GM19043 (cell line): ENCODE measurements at regions not wholly inside any gene's neighbourhood (a gene's known extent, or its start where the extent isn't known, plus 50 kb on each side); places are given as distances from the start of the nearest gene placed in this dataset.

ENCODE experiments used
- ATAC-seq: cut with Tn5 transposase; IDR thresholded peaks from one replicate; pipeline ENCODE4 v1.9.1; 2021; ENCODE audit warnings: low read depth; ENCODE audit not compliant: unreplicated experiment

DNA sequence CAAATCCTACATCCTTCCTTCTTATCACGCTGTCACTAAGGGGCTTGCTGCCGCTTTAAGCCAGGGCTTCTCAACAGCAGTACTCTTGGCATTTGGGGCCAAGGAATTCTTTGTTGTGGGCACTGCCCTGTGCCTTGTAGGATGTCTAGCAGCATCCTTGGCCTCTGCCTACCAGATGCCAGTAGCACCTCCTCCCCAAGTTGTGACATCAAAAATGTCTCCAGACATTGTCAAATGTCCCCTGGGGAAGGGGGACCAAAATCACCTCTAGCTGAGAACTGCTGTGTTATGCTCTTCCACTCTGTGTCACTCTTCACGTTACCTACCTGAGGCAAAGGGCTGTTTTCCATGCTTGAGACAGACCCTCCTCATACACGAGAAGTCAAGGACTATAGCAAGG lies 400.3 kb upstream of the POU3F1 start:
- no peak for ATAC-seq

DNA sequence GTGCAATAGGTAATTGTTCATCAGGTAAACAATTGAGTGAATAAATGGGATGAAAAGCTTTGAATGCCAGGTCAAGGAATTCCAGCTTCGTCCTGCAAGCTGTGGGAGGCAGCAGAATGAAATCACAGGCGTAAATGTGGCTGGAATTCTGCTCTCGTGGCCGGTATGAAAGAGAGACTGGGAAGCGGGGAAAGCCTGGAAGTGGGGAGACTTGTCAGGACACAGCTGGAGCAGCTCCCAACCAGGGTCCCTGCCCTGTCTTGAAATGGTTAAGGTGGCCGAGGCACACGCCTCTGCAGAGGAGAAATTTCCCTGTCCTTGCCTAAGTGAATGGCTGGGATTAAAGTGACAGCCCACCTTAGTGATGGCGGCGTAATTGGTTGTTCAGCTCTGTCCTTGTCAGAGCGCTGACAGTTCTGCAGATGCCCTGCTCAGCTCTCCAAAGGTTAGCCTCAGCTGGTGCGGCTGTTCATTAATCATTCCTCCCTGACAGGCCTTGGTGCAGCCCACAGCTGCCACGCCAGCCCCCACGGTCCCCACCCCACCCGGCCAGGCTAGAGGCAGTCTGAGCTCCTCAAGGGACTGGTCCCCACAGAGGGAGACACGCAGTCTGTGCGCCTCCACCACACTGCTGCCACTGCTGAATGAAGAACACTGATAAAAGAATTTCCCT lies 398.3 kb upstream of the POU3F1 start:
- no peak for ATAC-seq

DNA sequence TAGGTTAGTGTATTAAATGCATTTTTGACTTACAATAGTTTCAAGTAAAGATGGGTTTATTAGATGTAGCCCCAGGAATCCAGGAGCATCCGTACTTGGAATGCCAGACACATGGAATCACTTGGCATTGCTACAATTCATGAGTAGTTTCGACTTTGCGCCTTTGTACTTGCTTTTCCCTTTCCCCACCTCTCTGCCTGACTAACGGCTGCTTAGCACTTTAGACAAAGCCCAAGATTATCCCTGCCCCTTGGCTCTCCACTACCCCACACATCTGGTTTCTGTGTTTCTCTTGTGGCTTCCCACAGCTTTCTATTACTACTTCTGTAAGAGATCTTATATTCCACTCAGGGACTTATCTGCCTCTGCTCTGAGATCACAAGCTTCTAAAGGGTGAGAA lies 397.7 kb upstream of the POU3F1 start:
- no peak for ATAC-seq

DNA sequence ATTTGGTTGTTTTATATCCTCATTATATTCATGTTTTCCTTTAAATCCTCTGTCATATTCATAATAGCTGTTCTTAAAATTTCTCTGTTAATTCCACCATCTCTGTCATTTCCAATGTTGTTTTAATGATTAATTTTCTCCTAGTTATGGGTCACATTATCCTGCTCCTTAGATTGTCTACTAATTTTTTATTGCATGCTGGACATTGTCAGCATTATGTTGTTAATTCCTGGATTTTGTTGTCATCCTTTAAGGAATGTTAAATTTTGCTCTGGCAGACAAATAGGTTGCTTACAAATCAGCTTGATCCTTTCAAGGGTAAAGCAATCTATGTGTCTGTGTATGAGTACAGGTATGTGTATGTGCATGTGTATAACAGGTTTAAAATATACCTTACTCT lies 393.8 kb upstream of the POU3F1 start:
- ATAC-seq = no peak

DNA sequence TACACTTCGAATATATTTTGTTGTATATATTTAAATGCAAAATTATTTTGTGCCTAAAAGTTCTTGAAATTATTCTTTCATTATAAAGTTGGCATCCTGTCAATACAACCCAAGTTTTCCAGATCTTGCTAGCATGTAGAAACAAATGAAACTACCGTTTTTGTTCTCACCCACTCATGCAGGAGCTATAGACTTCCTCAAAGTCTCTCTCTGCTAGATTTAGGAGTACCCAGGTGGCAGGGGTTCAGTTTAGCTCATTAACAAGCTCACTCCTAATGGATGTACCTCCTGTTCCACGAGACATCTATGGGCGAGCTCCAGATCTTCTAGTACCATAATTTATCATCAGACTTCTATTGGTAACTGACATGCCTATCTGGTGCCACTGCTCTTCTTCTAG lies 390.2 kb upstream of the POU3F1 start:
- no peak for ATAC-seq

DNA sequence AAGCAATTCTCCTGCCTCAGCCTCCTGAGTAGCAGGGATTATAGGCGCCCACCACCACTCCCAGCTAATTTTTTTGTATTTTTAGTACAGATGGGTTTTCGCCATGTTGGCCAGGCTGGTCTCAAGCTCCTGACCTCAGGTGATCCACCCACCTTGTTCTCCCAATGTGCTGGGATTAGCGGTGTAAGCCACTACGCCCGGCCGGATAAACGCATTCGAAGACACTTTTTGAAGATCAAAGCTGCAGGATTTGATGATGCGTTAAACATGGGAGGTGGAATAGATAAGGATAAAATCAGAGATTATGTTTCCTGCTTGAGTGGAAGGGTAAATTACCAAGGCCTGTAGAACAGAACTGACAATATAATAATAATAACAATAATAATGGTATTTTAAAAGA lies 389.4 kb upstream of the POU3F1 start:
- no peak for ATAC-seq

DNA sequence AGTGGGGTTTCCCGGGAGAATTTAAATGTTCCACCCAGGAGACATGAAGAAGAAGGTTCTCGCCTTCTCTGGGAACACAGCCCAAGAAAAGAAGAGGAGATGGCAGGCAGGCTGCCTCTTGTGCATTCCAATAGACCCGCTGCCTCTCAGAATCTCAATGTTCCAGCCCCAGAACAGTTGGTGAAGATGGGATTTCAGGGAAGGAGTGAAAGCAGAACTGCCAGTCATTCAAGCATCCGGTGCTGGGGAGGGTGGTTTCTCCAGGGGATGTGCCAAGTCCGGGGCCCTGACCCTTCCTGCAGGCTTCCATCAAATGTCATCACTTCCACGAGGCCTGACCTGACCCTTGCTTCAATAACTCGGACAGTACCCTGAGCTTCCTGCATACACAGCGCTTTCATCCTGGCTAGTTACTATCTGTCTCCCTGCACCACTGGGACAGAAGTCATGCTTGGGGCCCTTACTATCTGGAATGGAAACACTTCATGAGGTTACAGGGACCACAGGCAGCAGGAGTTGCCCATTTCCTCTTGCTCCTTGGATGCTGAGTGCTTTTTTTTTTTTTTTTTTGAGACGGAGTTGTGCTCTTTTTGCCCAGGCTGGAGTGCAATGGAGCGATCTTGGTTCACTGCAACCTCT lies 386.6 kb upstream of the POU3F1 start:
- ATAC-seq = no peak

DNA sequence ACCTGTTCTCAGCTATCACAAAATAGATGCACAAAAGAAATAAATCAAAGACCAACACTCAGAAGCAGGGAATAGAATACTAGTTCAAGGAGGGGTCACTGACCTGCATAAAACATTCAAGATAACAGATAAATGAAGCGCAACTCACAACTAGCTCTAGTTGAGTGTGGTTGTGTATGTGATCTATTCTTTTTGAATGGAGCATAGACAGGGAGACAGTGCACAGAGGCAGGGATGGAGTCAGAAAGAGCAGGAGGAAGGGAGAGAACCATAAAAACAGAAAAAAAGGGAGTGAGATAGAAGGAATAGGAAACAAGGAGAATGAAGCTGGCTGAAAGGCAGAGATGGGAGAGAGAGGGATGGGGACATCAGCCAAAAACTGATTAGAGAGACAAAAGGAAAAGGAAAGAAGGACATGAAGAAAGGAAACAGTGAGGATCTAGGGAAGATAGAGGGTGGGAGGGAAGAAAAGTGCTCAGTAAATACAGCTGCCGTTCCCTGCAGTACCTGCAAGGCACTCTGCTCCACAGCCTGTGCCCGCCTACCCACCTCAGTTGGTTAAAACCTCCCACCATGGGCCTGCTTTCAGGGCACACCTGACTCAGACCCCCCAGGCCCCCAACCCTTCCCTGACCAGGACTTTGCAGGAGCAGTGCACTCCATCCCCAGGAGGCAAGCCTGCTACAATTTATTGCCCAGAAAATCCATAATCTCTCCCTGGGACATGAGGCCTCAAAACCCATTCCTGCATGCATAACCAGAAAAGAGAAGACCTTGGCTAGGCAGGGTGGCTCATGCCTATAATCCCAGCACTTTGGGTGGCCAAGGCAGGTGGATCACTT lies 385.2 kb upstream of the POU3F1 start:
- ATAC-seq = no peak

DNA sequence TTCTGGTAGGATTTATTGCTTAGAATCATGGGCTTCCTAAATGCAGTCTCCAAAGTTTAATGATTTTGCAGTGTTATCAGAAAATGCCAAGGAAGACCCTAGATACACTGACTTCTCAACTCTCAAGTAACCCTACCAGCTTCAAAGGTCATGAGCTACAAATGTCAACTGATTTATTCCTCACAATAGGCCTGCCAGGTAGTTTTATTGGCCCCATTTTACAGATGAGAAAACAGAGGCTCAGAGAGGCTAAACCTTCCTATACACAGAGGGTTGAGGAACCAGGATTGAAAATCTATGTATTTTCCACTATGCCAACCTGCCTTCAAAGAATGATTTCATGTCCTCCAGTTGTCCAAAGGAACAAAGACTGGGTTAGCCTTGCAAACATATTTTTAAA lies 384.4 kb upstream of the POU3F1 start:
- no peak for ATAC-seq

DNA sequence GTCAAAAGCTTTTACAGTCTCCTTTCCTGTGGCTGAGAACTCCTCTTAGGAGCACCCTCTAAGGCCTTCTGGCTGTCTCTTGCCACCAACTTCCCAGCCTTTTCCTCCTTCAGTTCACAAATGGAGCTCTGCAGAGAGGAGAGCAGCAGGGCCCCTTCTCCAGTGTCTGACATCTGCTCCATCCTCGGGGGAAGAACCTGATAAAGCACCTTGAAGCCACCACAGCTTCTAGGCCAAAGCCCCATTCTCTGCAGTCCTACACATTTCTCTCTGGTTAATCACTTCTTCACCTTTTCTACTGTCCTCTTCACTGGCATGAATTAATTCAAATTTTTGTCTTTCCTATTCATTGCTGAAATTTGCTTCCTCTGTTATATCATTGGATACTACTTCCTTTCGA lies 378.1 kb upstream of the POU3F1 start:
- ATAC-seq = no peak

DNA sequence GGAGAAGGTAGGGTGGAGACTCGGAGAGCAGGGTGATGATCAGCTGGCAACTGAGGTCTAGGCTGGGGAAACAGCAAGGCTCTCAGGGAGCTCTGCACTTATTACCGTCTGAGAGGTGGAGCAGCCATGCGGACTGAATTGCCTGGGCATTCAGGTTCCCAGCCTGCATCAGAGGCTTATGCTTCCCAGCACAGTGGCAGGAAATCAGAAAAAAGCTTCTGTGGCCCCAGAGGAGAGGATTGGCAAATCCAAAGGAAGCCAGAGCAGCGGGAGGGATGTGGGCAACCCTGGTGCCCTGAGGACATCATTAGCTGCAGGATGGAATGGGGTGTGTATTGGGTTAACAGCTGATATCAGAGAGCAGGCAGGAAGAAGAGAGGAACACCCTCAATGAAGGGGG lies 374.1 kb upstream of the POU3F1 start:
- no peak for ATAC-seq

DNA sequence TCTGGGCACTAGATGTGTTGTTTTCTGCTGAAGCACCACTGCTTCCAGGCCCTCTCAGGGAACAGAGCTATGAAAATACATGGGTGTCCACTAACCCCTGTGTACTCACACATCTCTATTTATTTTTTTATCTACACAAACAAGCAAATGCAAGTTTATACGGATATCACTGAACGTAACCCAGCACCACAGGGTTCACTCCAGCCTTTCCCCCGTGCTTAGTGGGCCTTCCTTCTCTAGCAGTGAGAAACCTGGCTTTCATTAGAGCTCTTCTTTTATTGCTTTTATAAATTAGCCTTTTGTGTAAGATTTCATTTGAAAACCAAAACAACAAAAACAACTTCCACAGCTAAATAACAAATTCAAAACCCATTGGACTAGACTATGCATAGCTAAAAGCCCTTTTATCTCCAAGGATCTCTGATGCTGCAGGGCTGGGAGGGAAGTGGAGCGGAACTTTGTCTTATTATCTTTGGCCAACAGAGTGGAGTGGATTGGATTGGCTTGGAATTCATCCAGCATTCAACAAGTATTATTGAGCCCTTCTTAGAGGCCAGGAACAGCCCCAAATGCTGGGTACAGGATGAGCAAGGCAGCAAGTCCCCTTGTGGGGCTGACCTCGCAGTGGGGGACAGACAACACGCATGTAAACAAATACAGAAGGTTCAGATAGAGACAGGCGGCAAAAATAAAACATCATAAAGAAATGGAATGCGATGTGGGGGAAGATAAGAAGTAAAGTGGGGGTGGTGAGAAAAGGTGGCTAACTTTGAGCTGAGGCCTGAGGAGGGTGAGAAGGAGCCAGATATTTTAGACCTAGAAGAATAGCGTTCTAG lies 371.8 kb upstream of the POU3F1 start:
- ATAC-seq = no peak

DNA sequence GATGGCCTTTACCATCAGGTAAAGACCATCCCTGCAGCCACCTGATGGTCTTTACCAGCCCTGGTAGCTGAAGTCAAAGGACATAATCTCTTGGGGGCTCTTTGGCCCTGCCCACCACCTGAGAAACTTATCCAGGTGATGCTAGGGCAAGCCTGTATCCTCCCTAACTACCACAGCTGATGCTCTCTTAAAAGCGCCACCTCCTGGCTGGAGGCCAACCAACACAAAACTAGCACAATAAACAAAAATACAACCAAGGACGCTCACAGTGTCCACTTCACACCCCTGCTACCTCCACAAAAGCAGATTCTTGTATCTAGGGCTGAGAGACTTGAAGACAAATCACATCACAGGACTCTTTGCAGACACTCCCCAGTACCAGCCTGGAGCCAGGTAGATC lies 357.1 kb upstream of the POU3F1 start:
- ATAC-seq = no peak

DNA sequence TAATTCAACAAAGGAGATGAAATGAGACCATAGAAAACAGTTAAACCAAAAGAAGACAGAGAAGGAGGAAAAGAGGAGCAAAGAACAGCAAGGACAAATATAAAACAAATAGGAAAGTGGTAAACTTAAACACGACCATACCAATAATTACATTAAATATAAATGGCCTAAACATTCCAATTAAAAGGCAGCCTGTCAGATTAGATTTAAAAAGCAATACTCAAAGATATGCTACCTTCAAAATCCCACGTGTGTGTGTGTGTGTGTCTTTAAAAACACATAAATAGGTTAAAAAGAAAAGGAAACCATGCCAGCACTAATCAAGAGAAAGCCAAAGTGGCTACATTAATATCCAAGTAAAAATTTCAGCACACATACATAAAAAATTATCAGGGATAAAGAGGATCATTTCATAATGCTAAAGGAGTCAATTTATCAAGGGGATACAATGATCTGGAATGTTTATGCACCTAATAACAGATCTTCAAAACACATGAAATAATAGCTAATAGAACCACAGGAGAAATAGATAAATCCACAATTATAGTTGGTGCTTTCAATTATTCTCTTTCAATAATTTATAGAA lies 355.7 kb upstream of the POU3F1 start:
- ATAC-seq = no peak

DNA sequence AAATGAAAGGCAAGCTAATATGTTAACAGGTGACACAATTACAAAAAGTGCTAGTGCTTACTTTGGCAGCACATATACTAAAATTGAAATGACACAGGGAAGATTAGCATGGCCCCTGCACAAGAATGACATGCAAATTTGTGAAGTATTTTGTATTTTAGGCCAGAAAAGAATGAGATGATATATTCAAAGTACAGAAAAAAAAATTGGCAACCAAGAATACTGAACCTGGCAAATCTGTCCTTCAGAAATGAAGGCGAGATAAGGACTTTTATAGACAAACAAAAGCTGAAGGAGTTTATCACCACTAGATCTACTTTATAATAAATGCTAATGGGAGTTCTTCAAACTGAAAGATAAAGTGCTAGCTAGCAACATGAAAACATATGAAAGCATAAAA lies 350.0 kb upstream of the POU3F1 start:
- no peak for ATAC-seq

DNA sequence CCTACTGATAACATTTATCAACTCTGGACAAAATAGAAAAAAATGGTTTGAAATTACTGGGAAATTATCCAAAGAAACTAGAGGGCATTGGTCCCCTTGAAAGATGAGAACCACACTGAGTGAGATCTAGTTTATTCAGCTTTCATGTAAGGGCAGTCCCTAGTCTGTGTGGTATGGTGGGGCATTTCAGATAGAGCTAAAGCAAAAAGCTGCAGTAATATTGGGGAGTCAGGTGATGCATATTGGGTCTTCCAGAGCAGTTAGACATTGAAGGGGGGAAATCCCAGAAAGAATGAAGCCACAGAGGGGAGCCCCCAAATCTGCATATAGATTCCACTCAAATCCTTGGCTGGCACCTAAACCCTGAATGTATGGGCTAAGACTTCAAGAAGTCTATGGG lies 347.7 kb upstream of the POU3F1 start:
- ATAC-seq = no peak

DNA sequence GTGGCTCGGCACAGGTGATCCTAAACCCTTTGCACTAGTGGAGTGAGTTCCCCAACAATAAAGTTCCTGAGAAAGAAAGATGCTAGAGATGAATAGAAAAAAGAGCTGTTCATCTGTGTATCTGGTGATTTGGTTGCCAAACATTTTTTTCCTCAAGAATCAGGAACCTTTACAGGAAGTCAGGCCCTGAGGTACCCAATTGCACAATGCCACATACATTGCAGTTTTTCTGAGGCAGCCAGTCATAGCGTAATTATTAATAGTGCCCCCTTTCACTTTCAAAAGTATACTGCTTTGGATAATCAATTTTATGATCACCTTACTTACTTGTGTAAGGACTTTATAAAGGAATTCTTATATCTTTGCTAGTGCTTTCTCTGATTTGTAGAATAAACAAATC lies 346.3 kb upstream of the POU3F1 start:
- ATAC-seq = no peak

DNA sequence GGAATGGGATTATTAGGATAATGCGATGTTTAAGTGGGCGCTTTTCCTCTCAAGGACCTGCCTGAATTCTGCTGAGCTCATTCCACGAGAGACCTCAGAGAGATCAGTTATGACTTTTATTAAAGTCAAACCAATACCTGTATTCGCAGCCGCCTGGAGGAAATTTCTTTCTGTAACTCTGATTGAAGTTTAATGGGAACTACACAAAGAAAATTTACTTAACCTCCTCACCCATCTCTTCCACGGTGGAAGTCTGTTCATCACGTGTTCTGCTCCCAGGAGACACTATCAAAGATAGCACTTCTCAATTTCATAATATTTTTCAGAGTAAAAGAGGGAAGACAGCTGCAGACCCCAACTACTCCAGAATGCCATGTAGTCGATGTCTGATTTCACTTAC lies 334.7 kb upstream of the POU3F1 start:
- no peak for ATAC-seq

DNA sequence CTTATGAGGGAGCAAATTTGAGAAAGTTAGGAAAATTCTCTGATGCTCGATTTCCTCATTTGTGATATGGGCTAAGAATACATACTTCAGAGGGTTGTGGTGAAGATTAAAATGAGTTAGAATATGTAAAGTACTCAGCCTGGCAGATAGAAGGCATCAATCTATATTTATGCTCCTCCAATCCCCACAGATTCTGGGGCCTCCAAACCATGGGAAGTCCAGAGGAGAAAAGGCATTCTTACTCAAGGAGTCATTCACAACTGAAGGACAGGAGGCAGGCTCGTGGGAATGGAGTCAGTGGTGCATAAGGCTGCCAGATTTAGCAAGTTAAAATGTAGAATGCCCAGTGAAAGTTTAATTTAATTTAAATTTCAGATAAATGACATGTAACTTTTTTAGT lies 330.0 kb upstream of the POU3F1 start:
- no peak for ATAC-seq

DNA sequence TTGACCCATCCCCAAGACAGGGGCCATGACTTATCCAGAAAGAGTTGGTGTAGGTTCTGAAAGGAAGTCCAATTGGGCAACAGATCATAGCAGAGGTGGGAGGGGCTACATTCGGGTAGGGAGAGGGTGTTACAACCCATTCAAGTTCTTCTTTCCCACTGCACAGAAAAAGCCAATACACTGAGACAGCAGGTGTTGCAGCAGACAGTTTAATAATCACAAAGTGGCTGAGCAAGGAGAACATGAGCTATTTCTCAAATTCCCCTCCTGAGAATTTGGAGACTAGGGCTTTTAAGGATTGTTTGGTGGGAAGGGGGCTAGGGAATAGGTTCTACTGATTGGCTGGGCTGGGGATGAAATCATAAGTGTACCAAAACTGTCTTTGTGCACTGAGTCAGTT lies 328.4 kb upstream of the POU3F1 start:
- no peak for ATAC-seq

DNA sequence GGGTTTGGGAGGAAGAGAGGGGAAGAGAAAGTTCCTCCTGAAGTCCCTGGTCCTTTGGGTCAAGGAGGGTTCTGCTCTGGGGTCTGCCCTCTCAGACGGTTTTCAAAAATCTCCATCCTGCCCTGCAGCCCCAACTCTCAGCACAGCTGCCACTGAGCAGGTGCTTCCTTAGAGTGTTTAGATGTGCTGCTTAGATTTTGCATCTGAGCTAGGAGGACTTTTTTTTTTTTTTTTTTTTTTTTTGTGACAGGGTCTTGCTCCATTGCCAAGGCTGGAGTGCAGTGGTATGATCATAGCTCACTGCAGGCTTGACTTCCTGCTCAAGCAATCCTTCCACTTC lies 324.9 kb upstream of the POU3F1 start:
- no peak for ATAC-seq
